HG02852 (cell line): ENCODE measurements at regions not wholly inside any gene's neighbourhood (a gene's known extent, or its start where the extent isn't known, plus 50 kb on each side); places are given as distances from the start of the nearest gene placed in this dataset.
"Not testable (repeated sequence)": the region's sequence is repeated elsewhere in the genome, so short reads cannot be mapped to it uniquely, and the experiment has no call there.

ENCODE experiments used
- ATAC-seq: cut with Tn5 transposase; IDR thresholded peaks from one replicate; pipeline ENCODE4 v1.9.1; 2021; ENCODE audit warnings: mild to moderate bottlenecking, moderate library complexity; ENCODE audit not compliant: unreplicated experiment

DNA sequence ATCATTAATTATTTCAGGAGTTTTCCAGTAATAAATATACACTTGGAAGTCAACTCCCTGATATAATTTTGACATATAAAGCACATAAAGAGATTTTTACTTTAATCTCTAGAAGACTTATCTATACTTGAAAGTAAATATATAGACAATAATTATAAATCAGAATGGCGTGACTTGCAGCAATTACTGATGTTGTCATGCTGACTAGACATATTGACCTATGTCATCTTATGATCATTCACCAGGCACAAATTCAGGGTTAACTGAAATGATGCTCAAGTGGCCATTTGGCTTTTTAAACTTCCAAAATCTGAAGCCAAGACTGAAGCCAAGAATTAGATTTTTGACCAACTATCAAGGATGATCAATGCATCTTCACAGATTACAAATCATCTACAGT, 192.2 kb downstream of the MCHR2 start:
- no peak for ATAC-seq

DNA sequence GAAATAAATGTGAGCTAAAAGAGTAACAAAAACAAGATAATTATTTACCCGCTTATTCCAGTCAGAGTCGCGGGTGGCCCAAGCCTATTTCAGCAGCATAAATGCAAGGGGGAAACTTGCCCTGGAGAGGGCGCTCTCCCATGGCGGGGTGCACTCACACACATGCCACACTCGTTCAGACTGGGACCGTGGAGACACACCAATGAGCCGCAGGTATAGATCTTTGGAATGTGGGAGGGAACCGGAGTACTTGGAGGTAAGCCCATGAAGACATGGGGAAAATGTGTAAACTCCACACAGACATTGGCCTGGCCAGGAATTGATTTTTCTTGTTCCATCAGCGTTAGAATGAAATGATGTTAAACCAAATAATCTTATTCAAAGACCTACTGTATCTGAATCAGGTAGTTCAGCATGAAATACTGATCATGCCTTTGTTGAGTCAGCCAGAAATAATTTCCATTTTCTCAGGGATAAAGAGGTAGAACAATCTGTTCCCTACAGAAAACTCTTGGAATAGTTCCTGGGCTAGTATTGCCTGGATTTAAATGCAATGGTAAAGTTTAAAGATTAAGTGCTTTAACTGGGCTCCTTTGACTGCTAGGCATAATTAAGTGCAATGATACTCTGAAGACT, 191.5 kb downstream of the MCHR2 start:
- ATAC-seq: no peak

DNA sequence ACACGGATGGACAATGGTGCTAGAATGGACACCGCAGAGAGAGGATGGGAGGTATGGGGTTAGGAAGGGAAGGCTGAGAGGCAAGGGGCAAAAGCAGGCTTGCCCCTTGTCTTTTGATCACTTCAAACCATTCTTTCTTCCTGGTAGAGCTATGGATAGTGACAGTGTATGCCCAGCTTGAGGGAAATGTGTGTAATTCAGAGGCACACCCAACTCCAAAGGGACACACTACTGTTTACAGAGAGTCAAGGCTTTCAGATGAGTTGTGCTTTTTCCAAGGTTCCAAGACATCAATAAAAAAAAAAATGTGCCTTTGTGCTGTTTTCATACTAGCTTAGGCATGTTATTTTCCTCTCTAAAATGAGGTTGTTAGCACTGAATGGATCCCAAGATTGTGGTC, 185.0 kb downstream of the MCHR2 start:
- ATAC-seq: no peak

DNA sequence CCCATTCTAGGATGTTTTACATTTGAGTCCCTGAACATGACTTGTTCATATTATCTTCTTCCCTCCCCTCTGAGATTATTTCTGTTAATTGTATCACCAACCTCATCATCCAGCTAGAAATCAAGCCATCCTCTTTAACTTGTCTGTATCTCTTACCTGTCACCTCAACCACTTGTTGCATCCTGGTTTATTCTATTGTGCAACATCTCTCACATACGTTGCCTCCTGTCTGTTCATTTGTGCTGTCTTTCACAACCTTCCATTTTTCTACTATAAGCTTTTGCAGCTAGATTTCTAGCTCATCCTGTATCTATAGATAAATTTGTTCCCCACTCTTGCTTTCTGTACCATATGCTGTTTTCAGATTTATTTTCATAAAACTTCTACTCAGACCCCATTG, 183.7 kb downstream of the MCHR2 start:
- ATAC-seq: no peak

DNA sequence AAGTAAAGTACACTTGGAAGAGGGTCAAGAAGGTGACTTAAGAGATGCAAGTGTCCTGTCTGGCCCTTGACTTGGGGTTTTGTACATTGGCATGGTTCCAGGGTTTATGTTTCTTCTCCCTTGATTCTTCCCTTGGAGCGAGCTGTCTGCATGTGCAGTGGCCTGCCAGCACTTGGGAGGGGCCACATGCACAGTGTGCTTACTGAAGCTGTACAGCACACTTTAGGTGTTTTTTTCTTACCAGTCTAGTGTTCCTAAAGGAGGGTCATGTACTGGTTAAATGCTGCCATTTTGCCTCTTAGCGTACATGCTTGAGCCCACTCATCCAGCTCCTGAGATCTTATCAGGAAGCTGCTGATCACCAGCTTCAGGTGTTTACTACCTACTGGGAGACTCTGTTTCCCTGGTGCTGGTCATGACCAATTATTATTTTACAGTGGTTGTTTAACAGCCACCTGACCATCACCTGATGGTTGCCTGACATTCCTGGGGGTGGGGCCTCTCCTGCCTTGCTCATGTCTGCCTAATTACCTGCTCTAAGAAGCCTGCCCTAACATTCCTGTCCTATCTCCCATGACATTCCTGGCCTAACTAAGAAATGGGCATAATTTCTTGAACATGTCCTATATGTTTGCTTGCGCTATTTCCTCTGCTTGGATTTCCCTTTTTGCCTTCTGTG, 182.9 kb downstream of the MCHR2 start:
- ATAC-seq: no peak

DNA sequence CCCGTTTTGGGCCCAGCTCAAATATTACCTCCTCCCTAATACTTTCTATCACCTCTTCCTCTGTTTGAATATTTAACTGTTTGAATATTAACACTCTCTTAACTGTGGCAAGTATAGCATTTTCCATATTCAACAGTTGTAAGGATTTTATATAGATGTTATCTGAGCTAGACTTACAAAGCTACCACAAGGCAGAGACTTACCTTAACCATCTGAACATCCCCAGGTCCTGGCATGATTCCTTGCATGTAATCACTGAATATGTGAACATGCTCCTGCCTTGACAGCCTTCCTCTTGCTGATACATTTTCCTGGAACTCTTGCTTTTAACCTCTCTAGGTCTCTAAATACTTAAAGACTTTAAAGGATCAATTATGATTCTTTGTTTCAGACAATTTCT, 182.4 kb downstream of the MCHR2 start:
- ATAC-seq: no peak

DNA sequence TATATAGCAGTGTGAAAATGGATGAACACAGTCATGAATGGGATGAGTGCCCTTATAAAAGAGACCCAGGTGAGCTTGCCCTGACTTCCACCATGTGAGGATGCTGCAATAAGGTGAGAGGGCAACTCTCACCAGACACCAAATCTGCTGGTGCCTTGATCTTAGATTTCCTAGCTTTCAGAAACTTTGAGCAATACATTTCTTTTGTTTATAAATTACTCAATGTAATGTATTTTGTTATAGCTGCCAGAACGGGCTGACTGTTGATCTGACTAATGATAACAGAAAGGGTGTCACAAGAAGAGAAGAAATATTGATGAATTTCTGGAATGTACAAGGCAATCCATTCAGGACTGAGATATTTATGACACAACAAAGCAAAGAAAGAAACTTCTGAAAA, 180.5 kb downstream of the MCHR2 start:
- no peak for ATAC-seq

DNA sequence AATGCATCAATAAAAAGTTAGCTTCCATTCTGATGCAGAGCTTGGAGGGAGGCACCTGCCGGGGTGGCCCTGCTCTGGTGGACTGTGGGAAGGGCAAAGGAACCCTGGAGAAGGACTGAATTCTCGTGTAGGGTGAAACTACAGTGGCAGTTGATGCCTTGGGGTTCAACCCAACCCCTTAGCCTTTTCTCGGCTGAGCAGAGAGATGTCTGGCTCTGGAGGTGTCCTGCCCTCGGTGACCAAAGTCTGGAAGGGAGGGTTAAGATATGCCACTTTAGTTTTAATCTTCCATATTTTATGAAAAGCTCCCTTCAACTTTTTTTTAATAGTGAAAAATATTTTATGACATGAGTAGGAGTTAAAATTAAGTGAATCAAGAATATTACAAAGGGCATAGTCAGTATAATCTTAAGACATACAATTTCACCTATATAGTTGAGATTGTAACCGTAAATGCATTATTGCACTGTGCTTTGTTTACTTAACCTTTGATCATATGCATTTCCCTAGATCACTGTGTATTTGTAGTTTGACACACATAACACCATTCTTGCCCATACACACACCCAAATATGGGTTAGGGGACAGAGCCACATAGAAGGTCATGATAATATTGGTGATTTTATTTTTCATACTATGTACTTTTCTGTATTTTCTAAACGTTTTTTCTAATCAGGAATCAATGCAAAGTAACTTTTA, 179.6 kb downstream of the MCHR2 start:
- no peak for ATAC-seq

DNA sequence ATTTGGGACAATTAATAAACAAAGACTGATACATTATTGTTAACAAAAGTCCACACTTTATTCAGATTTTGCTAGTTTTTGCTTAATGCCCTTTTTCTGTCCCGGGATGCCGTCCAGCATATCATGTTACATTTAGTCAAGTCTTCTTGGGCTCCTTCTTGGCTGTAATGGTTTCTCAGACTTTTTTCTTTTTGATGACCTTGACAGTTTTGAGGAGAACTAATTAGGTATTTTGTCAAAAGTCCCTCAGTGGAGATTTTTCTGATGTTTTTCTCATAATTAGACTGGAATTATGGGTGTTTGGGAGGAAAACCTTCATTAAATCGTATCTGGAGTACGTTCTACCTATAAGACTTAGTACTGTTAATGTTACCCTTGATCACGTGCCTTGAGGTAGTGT, 177.2 kb downstream of the MCHR2 start:
- ATAC-seq: no peak

DNA sequence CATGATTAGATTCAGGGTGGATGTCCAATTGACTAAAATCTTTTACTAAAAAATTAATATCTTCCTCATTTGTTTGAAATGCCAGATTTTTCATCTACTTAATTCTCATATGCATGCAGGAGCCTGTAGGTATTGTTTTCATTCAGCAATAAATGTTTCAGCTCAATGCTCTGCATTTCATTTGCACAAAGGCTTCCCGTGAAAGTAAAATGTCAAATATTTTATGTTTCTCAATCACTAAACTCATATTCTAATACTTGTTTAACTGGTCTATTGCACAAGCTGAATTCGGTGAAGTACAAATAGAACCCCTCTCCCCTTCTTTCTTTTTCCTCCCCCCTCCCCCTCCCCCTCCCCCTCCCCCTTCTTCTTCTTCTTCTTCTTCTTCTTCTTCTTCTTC, 175.9 kb downstream of the MCHR2 start:
- no peak for ATAC-seq

DNA sequence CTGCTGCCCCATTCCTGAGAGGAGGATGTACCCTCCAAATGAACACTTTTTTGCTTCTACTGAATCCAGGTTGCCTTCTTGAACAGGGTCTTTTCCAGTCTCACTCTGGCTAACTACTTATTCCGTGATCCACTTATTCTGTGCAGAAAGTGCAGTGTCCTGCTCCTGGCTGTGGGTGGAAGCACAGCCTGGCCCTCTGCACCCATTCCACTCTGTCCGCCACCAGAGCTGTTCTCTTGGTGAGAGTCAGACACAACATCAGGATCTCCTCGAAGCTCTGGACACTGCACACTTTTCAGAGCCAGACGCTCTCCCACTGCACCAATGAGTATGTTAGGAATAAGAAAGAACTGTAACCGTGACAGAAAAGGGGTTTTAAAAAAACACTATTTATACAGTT, 174.2 kb downstream of the MCHR2 start:
- no peak for ATAC-seq

DNA sequence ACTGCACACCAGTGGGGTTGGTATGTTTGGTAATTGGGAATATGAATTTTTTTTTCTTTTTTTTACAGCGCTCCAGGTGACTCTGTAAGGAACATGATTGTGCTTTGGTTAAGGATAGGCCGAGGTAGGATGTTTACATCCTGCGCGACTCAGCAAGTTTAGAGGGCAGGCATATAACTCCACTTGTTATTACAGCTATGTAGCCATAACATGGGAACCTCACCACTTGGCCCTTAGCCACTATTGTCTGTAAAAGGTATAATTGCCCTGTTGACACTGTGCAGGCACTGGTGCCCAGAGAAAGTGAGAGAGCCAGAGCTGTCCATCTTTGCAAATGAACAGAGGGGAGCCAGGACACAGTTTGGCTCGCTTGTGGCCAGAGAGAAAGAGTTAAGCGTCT, 172.9 kb downstream of the MCHR2 start:
- no peak for ATAC-seq

DNA sequence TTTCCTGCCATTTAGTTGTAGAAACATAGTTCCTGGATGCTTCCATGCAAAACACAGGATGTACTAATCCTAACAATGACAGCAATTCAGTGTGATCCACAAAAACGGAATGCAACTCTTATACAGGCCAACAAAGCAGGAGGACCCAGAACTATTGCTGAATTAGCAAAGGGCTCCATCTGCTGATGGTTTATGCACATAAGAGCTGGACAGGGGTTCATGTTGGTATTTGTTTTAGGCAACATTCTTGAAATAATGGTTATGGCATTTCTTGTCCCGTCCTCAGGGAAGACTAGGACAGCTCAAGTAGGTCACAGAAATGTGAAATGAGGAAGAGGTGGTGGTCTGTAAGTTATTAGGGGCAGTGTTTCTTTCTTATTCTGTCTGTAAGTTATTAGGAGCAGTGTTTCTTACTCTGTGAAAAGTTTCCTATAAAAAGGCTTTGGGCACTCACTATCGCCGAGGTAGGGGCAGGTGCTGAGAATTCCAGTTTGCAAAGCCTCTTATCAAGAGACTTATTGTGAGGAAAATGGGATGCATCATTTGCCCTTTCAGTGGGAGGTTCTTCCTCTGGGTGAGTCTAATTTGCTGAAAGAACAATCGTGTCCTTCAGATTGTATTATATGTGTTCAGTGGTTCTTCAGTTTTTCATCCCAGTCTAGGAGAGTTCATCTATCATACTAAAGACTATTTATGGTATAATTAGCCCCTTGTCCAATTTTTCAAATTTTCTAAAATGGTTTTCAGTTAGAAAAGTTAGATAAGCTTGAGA, 171.1 kb downstream of the MCHR2 start:
- ATAC-seq: peak; percentile 76

DNA sequence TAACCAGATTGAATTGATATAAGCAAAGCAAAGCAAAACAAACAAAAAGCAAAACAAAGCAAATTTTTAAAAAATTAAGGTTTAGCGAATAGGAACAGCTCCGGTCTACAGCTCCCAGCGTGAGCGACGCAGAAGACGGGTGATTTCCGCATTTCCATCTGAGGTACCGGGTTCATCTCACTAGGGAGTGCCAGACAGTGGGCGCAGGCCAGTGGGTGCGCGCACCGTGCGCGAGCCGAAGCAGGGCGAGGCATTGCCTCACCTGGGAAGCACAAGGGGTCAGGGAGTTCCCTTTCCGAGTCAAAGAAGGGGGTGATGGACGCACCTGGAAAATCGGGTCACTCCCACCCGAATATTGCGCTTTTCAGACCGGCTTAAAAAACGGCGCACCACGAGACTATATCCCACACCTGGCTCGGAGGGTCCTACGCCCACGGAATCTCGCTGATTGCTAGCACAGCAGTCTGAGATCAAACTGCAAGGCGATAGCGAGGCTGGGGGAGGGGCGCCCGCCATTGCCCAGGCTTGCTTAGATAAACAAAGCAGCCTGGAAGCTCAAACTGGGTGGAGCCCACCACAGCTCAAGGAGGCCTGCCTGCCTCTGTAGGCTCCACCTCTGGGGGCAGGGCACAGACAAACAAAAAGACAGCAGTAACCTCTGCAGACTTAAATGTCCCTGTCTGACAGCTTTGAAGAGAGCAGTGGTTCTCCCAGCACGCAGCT, 170.3 kb downstream of the MCHR2 start:
- ATAC-seq: not testable (repeated sequence)

DNA sequence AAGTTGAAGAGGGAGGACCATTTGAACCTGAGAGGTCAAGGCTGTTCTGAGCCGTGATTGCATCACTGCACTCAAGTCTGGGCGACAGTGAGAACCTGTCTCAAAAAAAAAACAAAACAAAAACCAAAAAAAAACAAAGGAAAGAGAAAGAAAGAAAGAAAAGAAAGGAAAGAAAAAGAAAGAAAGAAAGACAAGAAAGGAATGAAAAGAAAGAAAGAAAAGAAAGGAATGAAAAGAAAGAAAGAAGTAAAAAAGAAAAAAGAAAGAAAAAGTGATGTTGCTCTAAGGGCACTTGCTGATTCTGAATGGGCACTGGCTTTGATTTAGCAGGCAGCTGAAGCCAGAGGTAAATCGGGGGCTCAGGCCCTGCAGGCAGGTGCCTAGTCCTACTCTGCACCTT, 161.0 kb downstream of the MCHR2 start:
- ATAC-seq: no peak

DNA sequence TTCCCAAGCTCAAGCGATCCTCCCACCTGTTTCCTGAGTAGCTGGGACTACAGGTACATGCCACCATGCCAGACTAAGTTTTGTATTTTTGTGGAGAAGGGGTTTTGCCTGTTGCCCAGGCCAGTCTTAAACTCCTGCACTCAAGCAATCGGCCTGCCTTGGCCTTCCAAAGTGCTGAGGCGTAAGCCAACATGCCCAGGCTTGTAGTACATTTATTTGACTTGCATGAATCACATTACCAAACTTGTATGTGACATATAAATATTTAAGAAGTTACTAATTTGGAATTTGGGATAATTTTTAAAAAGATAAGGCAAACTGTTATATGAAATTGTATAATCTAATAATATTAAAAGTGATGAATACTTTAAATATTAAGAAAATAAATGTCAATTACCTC, 157.6 kb downstream of the MCHR2 start:
- no peak for ATAC-seq

DNA sequence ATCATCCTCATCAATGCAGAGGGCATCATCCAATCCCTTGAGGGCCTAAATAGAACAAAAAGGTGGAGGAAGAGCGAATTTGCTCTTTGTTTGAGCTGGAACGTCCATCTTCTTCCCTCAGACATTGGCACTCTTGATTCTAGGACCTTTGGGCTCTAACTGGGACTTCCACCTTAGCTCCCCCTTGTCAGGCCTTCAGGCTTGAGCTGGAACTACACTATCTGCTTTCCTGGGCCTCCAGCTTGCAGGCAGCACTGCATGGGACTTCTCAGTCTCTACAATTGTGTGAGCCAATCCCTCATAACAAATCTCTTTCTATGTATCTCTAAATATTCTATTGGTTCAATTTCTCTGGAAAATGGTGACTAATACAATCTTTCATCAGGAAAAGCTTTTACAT, 155.4 kb downstream of the MCHR2 start:
- no peak for ATAC-seq

DNA sequence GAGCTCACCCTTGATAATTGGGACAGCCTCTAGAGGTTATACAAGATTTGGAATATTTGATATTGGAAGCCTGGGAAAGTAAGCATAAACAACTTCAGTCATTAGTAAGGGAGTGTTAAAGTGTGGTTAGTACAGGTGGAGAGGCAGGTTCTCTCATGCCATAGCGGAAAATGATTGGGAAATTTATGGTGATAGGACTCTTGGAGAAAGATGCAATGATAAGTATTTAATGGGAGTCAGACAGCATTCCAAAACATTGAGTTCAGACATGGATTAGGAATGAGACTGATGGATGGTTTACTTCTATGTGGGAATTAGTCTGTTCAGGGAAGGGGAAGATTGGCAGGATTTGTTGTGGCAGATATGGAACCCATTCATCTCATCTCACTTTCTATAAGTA, 152.7 kb downstream of the MCHR2 start:
- no peak for ATAC-seq

DNA sequence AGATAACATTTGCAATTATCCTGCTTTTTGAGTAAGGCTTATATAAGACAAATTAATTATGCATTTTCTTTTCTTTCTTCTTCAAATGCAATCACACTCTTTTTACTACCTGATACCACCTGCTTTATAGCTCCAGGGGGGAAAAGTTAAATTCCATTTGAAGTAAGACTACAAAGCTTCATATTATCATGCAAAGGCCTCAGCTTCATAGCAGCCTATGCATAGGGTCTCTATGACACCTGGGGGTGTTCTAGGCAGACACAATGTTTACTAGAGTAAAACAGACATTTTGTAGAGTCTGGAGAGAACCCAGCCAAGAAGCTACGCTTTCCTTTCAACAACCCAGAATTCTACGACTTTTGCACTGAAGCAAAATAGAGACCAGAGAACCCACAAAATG, 148.0 kb downstream of the MCHR2 start:
- no peak for ATAC-seq

DNA sequence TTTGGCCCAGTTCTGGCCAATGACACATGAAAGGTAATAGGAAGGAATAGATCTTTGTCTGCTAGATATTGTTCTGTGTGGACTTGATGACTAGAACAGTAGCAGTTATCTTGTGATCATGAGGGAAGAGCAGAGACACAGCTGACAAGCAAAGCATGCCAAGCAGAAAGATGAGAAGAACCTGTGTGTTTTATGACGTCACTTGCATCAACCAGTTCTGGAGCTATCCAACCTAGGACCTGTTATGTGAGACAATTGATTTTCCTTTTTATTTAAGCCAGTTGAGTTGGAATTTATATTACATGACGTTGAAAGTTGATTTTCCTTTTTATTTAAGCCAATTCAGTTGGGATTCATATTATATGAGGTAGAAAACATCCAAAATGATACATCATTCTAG, 143.2 kb downstream of the MCHR2 start:
- ATAC-seq: no peak

DNA sequence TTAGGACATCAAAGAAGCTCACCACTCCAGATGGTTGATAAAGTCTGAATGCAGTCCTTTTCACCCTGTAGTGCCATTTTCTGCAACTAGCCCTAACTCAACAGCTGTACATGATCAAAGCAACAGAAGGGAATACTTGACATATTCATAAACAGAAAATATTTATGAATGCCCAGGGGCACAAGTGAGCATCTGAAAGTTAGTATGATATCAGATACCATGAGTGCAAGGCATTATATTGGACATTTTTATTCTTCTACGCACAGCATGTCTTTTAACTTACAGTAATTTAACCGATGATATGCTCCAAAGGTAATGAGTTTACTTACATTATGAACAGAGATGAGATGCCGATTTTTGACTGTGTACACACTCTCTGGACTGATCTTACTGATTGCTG, 142.0 kb downstream of the MCHR2 start:
- no peak for ATAC-seq
